Fibroblast of lung (primary cell): ENCODE measurements at regions not wholly inside any gene's neighbourhood (a gene's known extent, or its start where the extent isn't known, plus 50 kb on each side); places are given as distances from the start of the nearest gene placed in this dataset.

ENCODE experiments used
- CTCF ChIP-seq, 2 donors: IDR thresholded peaks in 1 of 2; conservative IDR thresholded peaks in 1 of 2; 1 replicate in 1 of 2; 2 replicates in 1 of 2; pipeline ENCODE4 v1.5.1; 2011 to 2012; ENCODE audit warnings: low read length in 2 of 2, control low read depth in 1 of 2, inconsistent platforms in 1 of 2, low read depth in 1 of 2, mild to moderate bottlenecking in 1 of 2
- EZH2 ChIP-seq: IDR thresholded peaks from 2 replicates; pipeline ENCODE4 v1.5.1; 2012; ENCODE audit warnings: low read length, control low read depth, mild to moderate bottlenecking; ENCODE audit errors: missing control alignments

DNA sequence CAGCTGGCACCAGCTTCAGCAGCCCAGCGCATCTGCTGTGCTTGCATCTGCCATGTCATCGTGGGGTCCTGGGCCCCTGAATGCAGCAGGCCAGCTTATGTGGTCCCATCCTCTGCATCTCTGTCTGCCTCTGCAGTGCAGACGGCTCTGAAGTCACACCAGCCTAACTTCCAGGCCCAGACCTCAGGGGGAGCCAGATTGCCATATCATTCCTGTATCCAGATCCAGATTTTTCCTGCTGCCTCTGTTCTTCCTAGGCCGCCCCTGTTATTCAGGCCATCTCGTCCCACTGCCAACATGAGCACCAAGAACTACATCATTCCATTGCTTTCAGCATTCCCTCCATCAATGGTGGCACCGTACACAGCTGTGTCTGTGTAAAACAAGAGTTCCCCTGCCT is 571.6 kb downstream of the UQCRFS1 start:
- TF ChIP-seq CTCF (conservative IDR thresholded peaks at IDR 0.05 in 1 of 2, IDR thresholded peaks at IDR 0.05 in 1 of 2; ENCODE audit: low read depth in 1 of 2, low read length in 2 of 2) (no peak), EZH2 (no peak)
